ENCODE measurements at regions not wholly inside any gene's neighbourhood (a gene's known extent, or its start where the extent isn't known, plus 50 kb on each side); places are given as distances from the start of the nearest gene placed in this dataset.

GRCh38 chr21:26377111-26377694 is 195.9 kb downstream of the CYYR1 start:
- no peak for TF ChIP-seq CTCF (IDR thresholded peaks at IDR 0.05; ENCODE audit: insufficient read depth, low read length, poor library complexity, severe bottlenecking)
- no peak for TF ChIP-seq EZH2phosphoT487 (conservative IDR thresholded peaks at IDR 0.05; ENCODE audit: low read length)
